ENCODE measurements at regions not wholly inside any gene's neighbourhood (a gene's known extent, or its start where the extent isn't known, plus 50 kb on each side); places are given as distances from the start of the nearest gene placed in this dataset.
"Not testable (repeated sequence)": the region's sequence is repeated elsewhere in the genome, so short reads cannot be mapped to it uniquely, and the experiment has no call there.

DNA sequence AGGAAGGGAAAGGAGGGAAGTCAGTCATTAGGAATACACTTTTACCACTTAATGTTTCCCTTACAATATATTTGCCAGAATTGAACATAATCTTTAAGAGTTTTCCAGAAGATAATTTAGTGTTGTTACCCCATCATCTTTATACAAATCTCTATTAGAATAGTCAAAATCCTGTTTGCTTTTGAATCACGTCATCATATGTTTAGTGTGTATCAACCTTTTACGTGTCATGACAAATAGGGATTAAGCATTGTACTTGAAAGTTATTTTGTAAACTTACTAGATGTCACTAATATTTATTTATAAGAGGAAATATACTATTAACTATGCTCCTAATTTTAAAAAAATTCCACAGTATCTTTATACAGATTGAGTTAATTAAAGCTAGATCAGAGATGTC, 1899.5 kb downstream of the MAT2B start:
- DNase-seq (ENCODE audit: low read depth in 2 of 2): no peak

DNA sequence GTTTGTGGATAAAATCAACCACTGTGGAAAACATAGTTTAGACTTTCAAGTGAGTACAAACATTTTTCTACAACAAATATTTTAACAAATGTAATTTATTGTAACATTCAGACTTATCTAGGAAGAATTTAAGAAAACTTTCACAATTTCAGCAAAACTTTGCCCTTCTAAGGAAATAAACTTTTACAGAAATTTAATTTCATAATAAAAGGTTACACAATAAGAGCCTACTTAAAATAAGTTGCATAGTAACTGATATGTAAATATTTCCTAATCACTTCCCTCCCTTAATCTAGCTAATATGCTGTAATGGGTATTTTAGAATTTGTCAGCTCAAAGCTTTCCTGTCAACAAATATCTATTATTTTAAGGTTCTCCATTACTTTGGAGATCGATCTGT, 1899.9 kb downstream of the MAT2B start:
- no peak for DNase-seq (ENCODE audit: low read depth in 2 of 2)

DNA sequence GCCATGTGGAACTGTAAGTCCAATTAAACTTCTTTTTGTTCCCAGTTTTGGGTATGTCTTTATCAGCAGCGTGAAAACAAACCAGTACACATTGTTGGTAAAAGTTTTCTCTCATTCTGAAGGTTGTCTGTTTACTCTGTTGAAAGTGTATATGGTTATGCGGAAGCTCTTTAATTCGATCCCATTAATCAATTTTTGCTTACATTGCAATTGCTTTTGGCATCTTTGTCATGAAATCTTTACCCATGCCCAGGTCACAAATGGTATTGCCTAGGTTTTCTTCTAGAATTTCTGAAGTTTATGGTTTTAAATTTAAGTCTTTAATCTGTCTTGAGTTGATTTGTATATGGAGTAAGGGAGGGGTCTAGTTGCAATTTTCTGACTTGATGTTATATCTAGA, 1901.9 kb downstream of the MAT2B start:
- no peak for DNase-seq (ENCODE audit: low read depth in 2 of 2)

DNA sequence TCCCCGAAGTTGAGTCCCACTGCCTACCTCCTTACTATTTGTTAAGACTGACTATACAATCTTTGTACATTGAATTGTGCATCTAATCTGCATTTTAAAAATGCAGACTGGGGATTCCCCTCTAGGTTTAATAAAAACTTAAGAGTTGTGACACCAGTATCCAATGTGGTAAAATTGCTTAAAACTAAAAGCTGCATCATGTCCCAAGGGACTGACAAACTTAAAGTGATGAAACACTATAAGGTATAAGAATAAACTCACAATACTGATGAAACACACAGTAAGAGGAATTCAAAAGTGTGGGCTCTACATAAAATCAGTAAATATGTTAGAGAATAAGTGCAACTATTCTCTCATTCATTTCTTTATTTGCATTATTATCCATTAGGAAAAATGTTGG, 1905.1 kb downstream of the MAT2B start:
- DNase-seq (ENCODE audit: low read depth in 2 of 2): no peak

DNA sequence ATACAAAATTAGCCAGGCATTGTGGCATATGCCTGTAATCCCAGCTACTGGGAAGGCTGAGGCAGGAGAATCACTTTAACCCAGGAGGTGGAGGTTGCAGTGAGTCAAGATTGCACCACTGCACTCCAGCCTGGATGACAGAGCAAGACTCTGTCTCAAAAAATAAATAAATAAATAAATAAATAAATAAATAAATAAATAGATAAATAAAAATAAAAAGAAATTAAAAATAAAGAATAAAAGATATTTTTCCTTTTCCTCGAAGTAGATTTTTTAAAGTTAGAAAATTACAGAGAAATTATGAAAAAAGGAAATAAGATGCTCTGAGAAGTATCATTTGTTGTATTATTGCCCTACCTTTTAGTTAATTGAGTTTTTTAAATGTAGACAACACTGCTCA, 1906.1 kb downstream of the MAT2B start:
- DNase-seq (ENCODE audit: low read depth in 2 of 2): not testable (repeated sequence)

DNA sequence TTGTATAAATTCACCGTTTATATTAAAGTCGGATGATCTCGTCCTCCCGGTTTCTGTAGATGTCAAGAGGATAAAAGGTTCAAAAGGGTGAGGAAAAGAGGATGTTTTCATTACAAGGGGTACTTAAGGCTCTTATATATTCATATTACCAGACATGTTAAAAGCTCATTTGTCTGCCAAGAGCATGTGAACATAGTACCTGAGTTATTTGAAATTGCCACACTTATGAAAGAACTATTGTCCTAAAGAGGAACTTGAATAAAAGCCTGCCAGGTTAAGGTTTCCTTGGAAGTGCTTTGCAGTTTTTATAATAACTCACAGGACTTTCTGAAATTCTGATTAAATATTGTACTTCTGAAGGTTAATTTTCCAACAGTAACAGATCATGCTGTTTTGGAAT, 1915.1 kb downstream of the MAT2B start:
- no peak for DNase-seq (ENCODE audit: low read depth in 2 of 2)

DNA sequence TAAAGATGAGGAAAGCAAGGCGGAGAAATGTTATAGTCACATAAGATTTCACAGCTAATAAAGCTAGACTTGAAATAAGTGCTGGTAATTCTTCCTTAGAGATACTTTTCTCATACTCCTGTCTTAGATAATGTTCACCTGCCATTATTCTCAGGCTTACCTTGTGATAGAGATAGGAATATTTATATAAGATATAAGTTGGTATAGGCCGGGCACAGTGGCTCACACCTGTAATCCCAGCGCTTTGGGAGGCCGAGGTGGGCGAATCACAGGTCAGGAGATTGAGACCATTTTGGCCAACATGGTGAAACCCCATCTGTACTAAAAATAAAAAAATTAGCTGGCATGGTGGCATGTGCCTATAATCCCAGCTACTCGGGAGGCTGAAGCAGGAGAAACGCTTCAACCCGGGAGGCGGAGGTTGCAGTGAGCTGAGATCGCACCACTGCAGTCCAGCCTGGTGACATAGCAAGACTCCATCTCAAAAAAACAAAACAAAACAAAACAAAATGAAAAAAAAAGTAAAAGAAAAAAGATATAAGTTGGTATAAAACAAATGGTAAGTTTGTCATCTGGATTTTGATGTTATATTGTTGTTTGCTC, 1918.4 kb downstream of the MAT2B start:
- no peak for DNase-seq (ENCODE audit: low read depth in 2 of 2)

DNA sequence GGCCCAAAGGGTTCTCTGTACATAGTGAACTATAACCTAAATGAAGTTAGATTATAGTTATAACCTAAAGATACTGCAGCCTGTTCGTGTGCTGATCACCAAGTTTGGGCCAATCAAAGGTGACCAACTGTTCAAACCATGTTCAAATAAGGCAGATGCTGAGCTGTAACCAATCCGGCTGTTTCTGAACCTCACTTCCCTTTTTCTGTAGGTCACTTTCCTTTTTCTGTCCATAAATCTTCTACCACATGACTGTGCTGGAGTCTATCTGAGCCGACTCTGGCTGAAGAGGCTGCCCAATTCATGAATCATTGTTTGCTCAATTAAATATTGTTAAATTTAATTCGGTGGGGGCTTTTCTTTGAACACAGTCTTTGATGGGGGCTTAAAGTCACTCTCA, 1920.2 kb downstream of the MAT2B start:
- no peak for DNase-seq (ENCODE audit: low read depth in 2 of 2)

DNA sequence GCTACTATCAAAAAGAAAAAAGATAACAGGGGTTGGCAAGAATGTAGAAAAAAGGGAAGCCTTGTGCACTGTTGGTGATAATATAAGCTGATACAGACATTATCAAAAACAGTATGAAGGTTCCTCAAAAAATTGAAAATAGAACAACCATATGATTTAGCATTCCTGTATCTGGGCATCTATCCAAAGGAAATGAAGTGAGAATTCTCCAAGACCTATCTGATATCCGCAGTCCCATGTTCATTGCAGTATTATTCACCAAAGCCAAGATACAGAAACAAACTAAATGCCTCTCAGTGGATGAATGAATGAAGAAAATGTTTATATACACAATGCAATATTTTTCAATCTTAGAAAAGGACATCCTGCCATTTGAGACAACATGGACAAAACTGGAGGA, 1943.3 kb downstream of the MAT2B start:
- no peak for DNase-seq (ENCODE audit: low read depth in 2 of 2)

DNA sequence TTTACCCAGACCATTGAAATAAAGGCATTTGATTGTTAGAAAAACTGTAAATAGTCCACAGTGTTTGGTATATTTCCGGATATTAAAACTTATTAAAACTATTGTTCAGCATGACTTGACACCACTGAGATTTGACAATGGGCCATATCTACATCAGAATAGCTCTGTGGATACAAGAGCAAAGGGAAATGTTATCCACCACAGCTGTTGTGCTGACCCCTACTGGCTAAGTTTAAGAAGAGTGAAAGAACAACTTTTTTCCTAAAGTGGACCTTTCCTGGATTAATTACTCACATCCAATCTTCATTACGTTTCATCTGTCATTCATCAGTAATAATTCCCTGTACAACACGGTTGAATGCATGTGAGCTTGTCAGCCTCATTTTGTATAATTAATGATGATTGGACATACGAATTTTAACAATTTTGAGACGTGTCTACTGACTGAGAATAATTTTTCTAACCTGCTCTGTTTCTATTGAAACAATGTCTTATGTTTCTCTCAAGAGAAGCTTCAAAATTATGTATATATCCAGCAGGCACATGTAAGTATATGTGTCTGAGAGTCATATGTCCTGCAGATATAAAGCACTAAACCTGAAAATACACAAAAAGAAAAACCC, 1952.6 kb downstream of the MAT2B start:
- DNase-seq (ENCODE audit: low read depth in 2 of 2): no peak

DNA sequence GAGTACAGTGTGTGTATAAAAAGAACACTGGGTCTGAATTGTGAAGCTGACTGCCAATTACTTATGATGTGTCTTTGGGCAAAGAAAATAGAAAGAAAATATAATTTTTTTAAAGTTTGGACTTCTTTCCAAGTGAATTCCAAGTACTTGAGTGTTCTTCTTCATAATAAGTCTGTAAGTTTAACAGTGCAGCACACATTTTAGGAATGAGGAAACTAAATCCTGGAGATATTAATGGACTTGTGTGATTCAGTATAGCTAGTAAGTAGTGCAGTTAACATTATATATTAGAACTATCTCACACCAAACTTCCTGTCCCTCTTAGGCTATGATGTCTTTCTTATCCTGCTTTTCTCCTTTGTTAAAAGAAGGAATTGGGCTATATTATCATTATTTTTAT, 1953.8 kb downstream of the MAT2B start:
- DNase-seq (ENCODE audit: low read depth in 2 of 2): no peak

DNA sequence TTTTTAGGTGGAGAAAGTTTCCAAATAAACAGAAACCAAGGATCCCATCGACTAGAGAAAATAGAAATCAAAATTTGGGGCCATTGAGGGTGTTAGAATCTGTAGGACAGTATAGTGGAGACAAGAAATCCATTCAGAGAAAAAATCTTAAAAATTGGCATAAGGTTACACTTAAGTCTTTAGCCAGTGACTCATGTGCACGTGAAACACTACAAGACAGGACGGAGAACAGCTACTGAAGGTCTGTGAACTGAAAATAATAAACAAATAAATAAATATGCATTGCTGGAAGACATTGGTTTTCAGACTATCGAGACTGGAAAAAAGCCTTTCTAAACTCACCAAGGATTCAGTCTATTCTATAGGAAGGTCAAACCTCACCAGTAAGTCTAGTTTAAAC, 1955.5 kb downstream of the MAT2B start:
- no peak for DNase-seq (ENCODE audit: low read depth in 2 of 2)

DNA sequence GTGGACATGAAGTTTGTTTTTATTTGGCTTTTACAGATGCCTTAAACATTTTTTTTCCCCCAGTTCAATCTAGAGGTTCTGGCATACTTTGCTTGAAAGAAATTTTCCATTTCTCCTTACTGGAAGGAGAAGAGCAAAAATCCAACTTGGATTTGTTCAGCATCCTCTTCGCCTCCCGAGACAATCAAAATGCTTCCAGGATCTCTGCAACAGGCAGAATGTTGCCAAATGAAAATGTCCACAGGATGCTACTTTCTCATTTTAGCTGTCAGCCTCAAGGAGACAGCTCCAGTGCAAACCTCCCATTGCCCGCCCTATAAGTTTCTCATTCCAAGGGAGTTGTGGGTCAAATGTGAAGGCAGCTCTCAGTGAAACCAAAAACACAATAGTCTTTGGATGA, 1972.1 kb downstream of the MAT2B start:
- DNase-seq (ENCODE audit: low read depth in 2 of 2): no peak

DNA sequence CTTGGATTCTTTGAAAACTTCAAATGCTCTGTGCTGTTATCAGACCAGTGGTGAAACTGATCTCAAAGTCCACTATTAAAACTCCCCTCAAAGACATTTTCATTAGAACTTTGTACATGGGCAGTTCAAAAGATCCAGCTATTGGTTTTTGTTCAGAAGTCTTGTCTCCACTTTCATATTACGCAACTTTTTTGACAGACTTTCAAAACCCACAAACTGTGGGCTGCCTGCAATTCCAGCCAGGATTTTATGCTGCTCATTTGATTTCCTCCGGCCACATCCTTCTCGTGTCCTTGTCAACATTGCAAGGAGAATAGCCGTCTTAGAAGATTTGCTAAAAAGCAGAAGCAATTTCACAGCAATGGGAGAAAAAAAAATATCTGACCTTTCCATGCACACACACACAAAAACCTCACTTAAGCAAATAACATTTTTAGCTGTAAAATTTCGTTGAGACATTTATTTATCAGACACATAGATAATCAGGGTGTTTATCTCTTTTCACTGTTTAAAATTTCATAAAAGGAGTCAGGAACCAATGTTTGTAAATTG, 1990.5 kb downstream of the MAT2B start:
- DNase-seq (ENCODE audit: low read depth in 2 of 2): no peak

DNA sequence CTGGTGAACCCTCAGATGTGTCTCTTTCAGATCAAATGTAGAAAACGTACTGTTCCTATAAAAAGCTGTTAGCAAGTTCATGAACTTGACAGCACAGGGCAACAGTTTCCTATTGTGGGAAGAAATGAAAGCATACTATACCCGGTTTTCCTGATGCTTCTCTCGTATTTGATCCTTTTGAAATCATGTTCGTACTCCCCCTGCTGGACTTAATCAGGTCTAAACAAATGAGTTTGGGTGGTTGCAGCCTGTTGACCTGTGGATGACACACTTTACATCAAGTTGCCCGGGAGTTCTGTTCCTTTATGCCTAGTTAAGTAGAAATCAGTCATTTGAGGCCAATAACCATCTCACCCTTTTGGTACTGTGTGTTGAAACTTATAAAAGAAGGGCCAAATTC, 1992.3 kb downstream of the MAT2B start:
- no peak for DNase-seq (ENCODE audit: low read depth in 2 of 2)

DNA sequence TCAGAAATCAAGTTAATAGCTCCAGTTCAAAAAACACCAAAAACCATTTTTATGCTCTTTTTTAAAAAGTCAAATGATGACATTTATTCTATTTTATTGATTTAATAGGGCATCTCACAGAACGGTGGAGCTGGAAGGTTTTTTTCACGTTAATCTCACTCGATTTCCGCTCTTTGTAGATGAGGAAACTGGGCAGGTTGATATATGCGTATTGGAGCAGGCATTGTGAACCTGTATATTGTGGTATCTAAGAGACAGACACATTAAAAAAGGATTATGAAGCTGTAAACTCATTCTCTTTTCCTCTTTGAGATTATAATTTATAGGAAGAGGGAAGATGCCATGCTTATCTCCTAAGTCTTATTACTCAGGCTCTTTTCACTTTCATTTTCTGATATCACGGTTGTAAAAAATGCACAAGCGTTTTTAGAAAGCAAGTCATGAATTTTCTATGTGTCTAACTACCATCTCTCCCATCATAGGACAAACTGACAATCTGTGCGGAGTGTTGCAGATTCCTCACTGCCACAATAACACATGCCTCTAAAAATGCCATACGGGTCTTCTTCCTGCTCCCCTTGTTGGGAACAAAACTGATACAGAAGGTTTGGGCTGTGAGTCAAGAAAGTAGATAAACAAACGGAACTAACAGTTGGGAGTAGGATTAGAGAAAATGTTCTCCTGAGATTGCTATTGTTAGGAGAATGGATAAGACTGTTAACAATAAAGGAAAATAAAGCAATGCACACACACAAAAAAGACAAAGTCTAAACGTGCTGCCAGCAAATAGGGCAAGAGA, 1997.7 kb downstream of the MAT2B start:
- no peak for DNase-seq (ENCODE audit: low read depth in 2 of 2)

DNA sequence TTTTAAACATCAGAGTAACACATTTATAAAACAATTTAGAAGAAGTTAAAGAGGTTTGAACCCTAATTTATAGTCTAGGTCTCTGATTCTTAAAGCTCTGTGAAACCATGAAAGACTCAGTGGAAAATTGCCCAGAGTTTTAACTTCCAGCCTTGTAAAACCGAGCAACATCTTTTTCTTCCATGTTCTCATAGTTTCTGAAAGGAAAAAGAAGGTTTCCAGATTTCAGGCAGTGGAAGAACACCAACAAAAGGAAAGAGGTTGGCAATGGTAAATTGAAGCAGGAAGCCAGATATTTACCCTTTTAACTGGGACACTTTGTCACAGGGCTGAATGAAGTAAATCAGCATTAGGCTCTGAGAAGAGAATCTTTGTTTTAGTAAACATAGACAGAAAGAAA, 1999.3 kb downstream of the MAT2B start:
- DNase-seq (ENCODE audit: low read depth in 2 of 2): no peak

DNA sequence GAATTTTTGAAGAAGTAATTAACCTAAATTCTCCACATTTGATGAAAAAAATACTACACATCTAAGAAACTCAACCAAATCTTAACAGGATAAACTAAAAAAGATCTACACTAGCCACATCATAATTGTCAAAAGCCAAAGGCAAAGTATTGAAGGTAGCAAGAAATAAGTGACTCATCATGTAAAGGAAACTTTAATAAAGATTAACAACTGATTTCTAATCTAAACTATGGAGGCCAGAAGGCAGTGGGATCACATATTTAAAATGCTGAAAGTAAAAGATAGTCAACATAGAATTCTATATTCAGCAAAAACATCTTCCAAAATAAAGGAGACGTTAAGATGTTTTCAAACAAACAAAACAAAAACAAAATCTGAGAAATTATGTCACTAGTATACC, 2002.9 kb downstream of the MAT2B start:
- no peak for DNase-seq (ENCODE audit: low read depth in 2 of 2)

DNA sequence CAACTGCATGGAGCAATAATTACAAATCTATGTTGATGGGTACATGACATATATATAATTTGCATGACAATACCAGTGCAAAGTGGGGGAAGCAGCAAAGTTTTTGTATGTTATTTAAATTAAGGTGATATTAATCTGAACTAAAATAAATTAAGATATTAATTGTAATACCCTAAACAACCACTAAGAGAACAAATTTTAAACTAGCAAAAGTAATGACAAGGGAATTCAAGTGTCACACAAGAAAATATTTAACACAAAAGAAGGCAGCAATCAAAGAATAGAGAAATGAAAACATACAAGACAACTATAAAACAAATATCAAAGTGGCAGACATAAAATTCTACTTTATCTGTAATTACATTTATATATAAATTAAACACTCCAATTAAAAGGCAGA, 2003.4 kb downstream of the MAT2B start:
- no peak for DNase-seq (ENCODE audit: low read depth in 2 of 2)

DNA sequence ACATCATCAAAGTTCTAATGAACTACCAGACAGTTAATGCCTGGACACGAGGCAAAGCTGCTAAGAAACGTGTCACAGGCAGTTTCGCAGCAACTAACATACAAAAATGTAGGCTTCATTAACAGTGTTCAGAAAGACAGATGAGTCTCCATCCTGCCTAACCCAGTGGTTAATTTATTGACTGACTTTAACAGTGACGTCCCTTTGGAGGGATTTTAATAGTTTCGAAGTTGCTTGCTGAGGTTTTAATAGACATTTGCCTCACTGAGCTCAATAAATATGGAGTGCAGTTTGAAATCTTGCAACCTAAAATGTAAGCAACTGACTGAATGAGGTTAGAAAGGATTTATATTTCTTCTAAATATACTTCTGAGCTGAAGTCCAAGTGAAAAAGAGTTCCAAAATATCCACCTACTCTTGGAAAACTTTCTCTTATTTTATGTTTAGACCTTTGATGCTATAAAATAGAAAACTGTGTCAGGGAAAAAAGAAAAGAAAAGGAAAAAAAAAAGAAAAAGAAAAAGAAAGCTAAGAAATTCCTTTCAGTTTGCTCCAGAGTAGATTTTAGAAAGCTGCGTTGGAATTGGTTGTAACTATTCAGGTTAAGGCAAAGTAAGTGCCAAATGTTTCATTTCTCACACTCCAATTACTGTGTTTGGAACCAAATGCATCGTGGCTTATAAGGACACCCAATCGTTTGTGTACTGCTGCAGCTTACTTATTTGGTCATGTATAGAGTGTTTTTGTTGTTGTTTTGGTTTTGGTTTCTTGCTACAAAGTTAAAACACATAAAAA, 2016.6 kb downstream of the MAT2B start:
- no peak for DNase-seq (ENCODE audit: low read depth in 2 of 2)

DNA sequence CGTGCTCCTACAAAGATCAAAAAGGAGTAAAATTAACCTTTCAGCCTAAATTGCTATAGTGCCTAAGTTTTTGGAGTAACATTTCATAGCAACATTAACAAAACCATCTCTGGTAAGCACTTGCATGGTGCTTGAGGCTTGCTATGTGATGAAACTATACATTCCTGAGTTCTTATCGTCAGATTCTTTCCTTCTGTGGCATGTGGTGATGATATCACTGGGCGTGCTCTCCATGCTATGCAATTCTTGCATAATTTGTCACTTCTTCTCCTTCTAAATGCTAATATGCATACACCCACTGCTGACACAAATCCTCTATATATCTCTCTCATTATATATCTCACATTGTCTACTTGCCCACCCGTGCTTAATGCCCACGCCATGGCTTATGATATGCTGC, 2019.9 kb downstream of the MAT2B start:
- no peak for DNase-seq (ENCODE audit: low read depth in 2 of 2)

DNA sequence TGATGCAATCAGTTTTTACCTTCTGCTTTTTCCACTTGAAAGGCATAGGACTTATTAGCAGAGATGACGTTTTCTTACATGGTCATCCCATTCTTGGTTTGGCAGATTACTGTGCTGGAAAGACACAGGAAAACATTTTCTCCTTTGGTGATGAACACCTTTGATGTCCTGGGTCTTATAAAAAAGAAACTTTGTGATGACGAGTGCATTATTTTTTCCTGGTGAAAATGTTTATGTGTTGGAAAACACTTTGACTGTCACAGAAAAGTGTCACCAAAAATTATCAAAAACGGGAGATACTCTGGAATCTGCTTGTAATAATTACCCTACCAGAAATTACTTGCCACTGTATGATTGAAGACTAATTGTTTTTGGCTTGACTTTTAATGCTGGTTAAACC, 2020.9 kb downstream of the MAT2B start:
- no peak for DNase-seq (ENCODE audit: low read depth in 2 of 2)

Measured in activated CD8-positive, alpha-beta memory T cell treated with anti-CD3 and anti-CD28 coated beads for 4 hours (primary cell).